IMR-90 (cell line): ENCODE measurements at regions not wholly inside any gene's neighbourhood (a gene's known extent, or its start where the extent isn't known, plus 50 kb on each side); places are given as distances from the start of the nearest gene placed in this dataset.

Experiments used
- CTCF ChIP-seq: conservative IDR thresholded peaks from 2 replicates; pipeline ENCODE4 v1.5.1; 2012; ENCODE audit warnings: mild to moderate bottlenecking, low read depth, low read length, improper control_type of control experiment
- MXI1 ChIP-seq: IDR thresholded peaks from 2 replicates; pipeline ENCODE4 v1.6.1; 2012; ENCODE audit warnings: low read depth, mild to moderate bottlenecking, low read length, moderate library complexity, borderline replicate concordance
- NFE2L2 ChIP-seq: fragments of 150-350 bp; IDR thresholded peaks from 2 replicates; pipeline ENCODE4 v1.6.1; 2016; ENCODE audit warnings: low read depth, mild to moderate bottlenecking, low read length
- POLR2A ChIP-seq: IDR thresholded peaks from 2 replicates; pipeline ENCODE4 v1.6.1; 2012; ENCODE audit warnings: mild to moderate bottlenecking, low read depth, low read length
- RAD21 ChIP-seq: IDR thresholded peaks from 2 replicates; pipeline ENCODE4 v1.6.1; 2012; ENCODE audit warnings: low read length, improper control_type of control experiment

- TF ChIP-seq CTCF (no peak), POLR2A (no peak), NFE2L2 (no peak), MXI1 (no peak), RAD21 (no peak)
Observed at GRCh38 chr3:193948459-193948858, 187.5 kb upstream of the HES1 start.
